ENCODE measurements at regions not wholly inside any gene's neighbourhood (a gene's known extent, or its start where the extent isn't known, plus 50 kb on each side); places are given as distances from the start of the nearest gene placed in this dataset.

- Histone ChIP-seq H3K36me3 (ENCODE audit: control insufficient read depth in 2 of 4, insufficient read depth in 4 of 4, low read length in 3 of 4) (no peaks in the 10 kb centered on the region), H4K20me1 (replicated peaks in 1 of 2; ENCODE audit: control insufficient read depth in 1 of 2, insufficient read depth in 2 of 2, low read length in 2 of 2) (no peaks in the 10 kb centered on the region), H2BK15ac (ENCODE audit: low read length) (no peak overlapping the region), H3K14ac (ENCODE audit: insufficient read length) (no peak overlapping the region), H2BK20ac (ENCODE audit: low read length) (no peak overlapping the region), H2AFZ (ENCODE audit: low read length) (no peak overlapping the region), H3K4me1 (replicated peaks in 1 of 4; ENCODE audit: control insufficient read depth in 3 of 4, insufficient read depth in 4 of 4, low read length in 3 of 4) (no peaks in the 10 kb centered on the region), H3K27me3 (replicated peaks in 1 of 4; ENCODE audit: control insufficient read depth in 3 of 4, extremely low read depth in 1 of 4, insufficient read depth in 3 of 4, low read length in 3 of 4) (no peaks in the 10 kb centered on the region), H4K5ac (ENCODE audit: insufficient read length, low read depth, low read length) (no peak overlapping the region), H3K4me2 (ENCODE audit: insufficient read depth in 1 of 2, low read depth in 2 of 2, low read length in 2 of 2) (no peak overlapping the region), H3K23ac (ENCODE audit: insufficient read length) (no peak overlapping the region), H3K79me1 (ENCODE audit: low read depth, low read length) (no peaks in the 10 kb centered on the region), H3K27ac (ENCODE audit: low read depth, low read length) (no peak overlapping the region), H3K18ac (ENCODE audit: extremely low read depth, low read length) (no peak overlapping the region), H4K8ac (ENCODE audit: extremely low read depth, insufficient read depth, low read length) (no peak overlapping the region), H3K4me3 (ENCODE audit: extremely low read depth in 1 of 4, insufficient read depth in 2 of 4, low read depth in 3 of 4, low read length in 4 of 4) (no peak overlapping the region), H2BK5ac (ENCODE audit: low read depth, low read length) (no peak overlapping the region), H3K23me2 (ENCODE audit: low read depth, low read length) (no peaks in the 10 kb centered on the region; the same call in 1 of the 2 replicates), H3K56ac (replicated peaks; ENCODE audit: insufficient read length, low read depth, low read length) (no peak overlapping the region), H2BK12ac (ENCODE audit: low read depth, low read length) (no peak overlapping the region), H3K9me3 (ENCODE audit: insufficient read depth in 2 of 2, low read depth in 1 of 2, low read length in 1 of 2) (no peaks in the 10 kb centered on the region), H3K4ac (replicated peaks; ENCODE audit: insufficient read length, low read depth, low read length) (no peak overlapping the region), H2AK5ac (ENCODE audit: low read depth, low read length) (no peak overlapping the region), H3K9ac (replicated peaks in 1 of 4; ENCODE audit: extremely low read depth in 1 of 4, low read depth in 3 of 4, low read length in 3 of 4) (no peak overlapping the region), H4K91ac (replicated peaks; ENCODE audit: insufficient read length, low read length) (no peak overlapping the region), H2BK120ac (replicated peaks; ENCODE audit: low read depth, low read length) (no peak overlapping the region), H3K79me2 (ENCODE audit: control insufficient read depth in 1 of 2, insufficient read depth in 2 of 2, low read length in 2 of 2) (no peaks in the 10 kb centered on the region)
- ChIA-PET CTCF (ENCODE audit: partially characterized antibody) (no interaction called here), POLR2A (ENCODE audit: partially characterized antibody) (no interaction called here)
- 85% methylated on average over 3 of the region's 3 CpGs; no CpG with 5 or more reads in 1 of the 2 experiments for WGBS, 2 experiments (ENCODE audit: extremely low coverage in 1 of 2, insufficient coverage in 1 of 2, insufficient read length in 1 of 2, insufficient replicate concordance in 2 of 2, low coverage in 1 of 2, low lambda C conversion rate in 2 of 2, missing lambda C conversion rate in 1 of 2)
- no peak for DNase-seq (ENCODE audit: low read depth in 1 of 2, low spot score in 2 of 2)
- no peak for FAIRE-seq
- TF ChIP-seq CEBPB (IDR thresholded peaks at IDR 0.05; ENCODE audit: low read depth, low read length) (no peak), RAD21 (IDR thresholded peaks at IDR 0.05 in 1 of 2, conservative IDR thresholded peaks at IDR 0.05 in 1 of 2; ENCODE audit: low read depth in 2 of 2, low read length in 2 of 2) (no peak; a peak in 1 of 4 replicates), HDAC2 (IDR thresholded peaks at IDR 0.05; ENCODE audit: borderline replicate concordance in 1 of 2, low read depth in 2 of 2, low read length in 2 of 2) (no peak), CTBP2 (IDR thresholded peaks at IDR 0.05; ENCODE audit: borderline replicate concordance, insufficient read depth, insufficient read length, low read length) (no peak), EGR1 (IDR thresholded peaks at IDR 0.05; ENCODE audit: borderline replicate concordance, low read depth, low read length) (no peak), NANOG (IDR thresholded peaks at IDR 0.05; ENCODE audit: insufficient read depth, low read depth, low read length, poor library complexity, severe bottlenecking) (no peak), POU5F1 (IDR thresholded peaks at IDR 0.05; ENCODE audit: low read depth, low read length) (no peak), BACH1 (IDR thresholded peaks at IDR 0.05; ENCODE audit: low read length) (no peak), NRF1 (IDR thresholded peaks at IDR 0.05; ENCODE audit: low read depth, low read length) (no peak), BRCA1 (IDR thresholded peaks at IDR 0.05; ENCODE audit: low read depth, low read length) (no peak), TBP (IDR thresholded peaks at IDR 0.05; ENCODE audit: low read depth, low read length) (no peak)
- TF ChIP-seq, protein P1, sequence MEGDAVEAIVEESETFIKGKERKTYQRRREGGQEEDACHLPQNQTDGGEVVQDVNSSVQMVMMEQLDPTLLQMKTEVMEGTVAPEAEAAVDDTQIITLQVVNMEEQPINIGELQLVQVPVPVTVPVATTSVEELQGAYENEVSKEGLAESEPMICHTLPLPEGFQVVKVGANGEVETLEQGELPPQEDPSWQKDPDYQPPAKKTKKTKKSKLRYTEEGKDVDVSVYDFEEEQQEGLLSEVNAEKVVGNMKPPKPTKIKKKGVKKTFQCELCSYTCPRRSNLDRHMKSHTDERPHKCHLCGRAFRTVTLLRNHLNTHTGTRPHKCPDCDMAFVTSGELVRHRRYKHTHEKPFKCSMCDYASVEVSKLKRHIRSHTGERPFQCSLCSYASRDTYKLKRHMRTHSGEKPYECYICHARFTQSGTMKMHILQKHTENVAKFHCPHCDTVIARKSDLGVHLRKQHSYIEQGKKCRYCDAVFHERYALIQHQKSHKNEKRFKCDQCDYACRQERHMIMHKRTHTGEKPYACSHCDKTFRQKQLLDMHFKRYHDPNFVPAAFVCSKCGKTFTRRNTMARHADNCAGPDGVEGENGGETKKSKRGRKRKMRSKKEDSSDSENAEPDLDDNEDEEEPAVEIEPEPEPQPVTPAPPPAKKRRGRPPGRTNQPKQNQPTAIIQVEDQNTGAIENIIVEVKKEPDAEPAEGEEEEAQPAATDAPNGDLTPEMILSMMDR (IDR thresholded peaks at IDR 0.05; ENCODE audit: control extremely low read depth in 1 of 3, insufficient read depth in 1 of 3, low read depth in 1 of 3, low read length in 3 of 3) = no peak
Measured at GRCh38 chr15:95580121-95580520, 750.4 kb upstream of the NR2F2 start.

Measured in H1 (cell line).